Nucleus accumbens (tissue), 56 donors: ENCODE measurements at regions not wholly inside any gene's neighbourhood (a gene's known extent, or its start where the extent isn't known, plus 50 kb on each side); places are given as distances from the start of the nearest gene placed in this dataset.

Experiments
- DNase-seq, 56 donors: peaks; one replicate each; lab custom pipeline; 2025; lab: John Stamatoyannopoulos, UW

- no peak for DNase-seq
Measured at GRCh38 chr20:51223183-51223720, 200.3 kb upstream of the KCNG1 start.

- no peak for DNase-seq
Measured at GRCh38 chr20:51221791-51222408, 199.0 kb upstream of the KCNG1 start.

- DNase-seq = no peak
Measured at GRCh38 chr20:51221103-51221502, 198.2 kb upstream of the KCNG1 start.

GRCh38 chr20:51220293-51220706 is 197.4 kb upstream of the KCNG1 start:
- DNase-seq = peak in 31 of 56 donors; percentile 2 to 57 (median 12)

- DNase-seq = no peak
Measured at GRCh38 chr20:51219544-51219943, 196.6 kb upstream of the KCNG1 start.

GRCh38 chr20:51218603-51219002 is 195.7 kb upstream of the KCNG1 start:
- DNase-seq = no peak

- no peak for DNase-seq
Measured at GRCh38 chr20:51217347-51218045, 194.6 kb upstream of the KCNG1 start.

- DNase-seq = no peak
Measured at GRCh38 chr20:51216850-51217249, 193.9 kb upstream of the KCNG1 start.

- no peak for DNase-seq
Measured at GRCh38 chr20:51212816-51213215, 189.9 kb upstream of the KCNG1 start.

- no peak for DNase-seq
Measured at GRCh38 chr20:51211191-51211590, 188.3 kb upstream of the KCNG1 start.

GRCh38 chr20:51210084-51210483 is 187.2 kb upstream of the KCNG1 start:
- no peak for DNase-seq

- no peak for DNase-seq
Measured at GRCh38 chr20:51208162-51208561, 185.3 kb upstream of the KCNG1 start.

GRCh38 chr20:51206032-51206662 is 183.2 kb upstream of the KCNG1 start:
- DNase-seq = no peak

GRCh38 chr20:51204794-51205193 is 181.9 kb upstream of the KCNG1 start:
- no peak for DNase-seq

GRCh38 chr20:51204051-51204715 is 181.3 kb upstream of the KCNG1 start:
- DNase-seq = peak in 4 of 56 donors; percentile 7 to 18 (median 14)

- DNase-seq = no peak
Measured at GRCh38 chr20:51202304-51202703, 179.4 kb upstream of the KCNG1 start.

- no peak for DNase-seq
Measured at GRCh38 chr20:51199920-51200319, 177.0 kb upstream of the KCNG1 start.

GRCh38 chr20:51198876-51199523 is 176.1 kb upstream of the KCNG1 start:
- no peak for DNase-seq

GRCh38 chr20:51198238-51198637 is 175.3 kb upstream of the KCNG1 start:
- no peak for DNase-seq

GRCh38 chr20:51196991-51197651 is 174.2 kb upstream of the KCNG1 start:
- DNase-seq = no peak
